ENCODE measurements at regions not wholly inside any gene's neighbourhood (a gene's known extent, or its start where the extent isn't known, plus 50 kb on each side); places are given as distances from the start of the nearest gene placed in this dataset.
"Not testable (repeated sequence)": the region's sequence is repeated elsewhere in the genome, so short reads cannot be mapped to it uniquely, and the experiment has no call there.

GRCh38 chrX:116332026-116332425 is 104.4 kb upstream of the SLC6A14 start:
- not testable (repeated sequence) for TF ChIP-seq POLR2A, CTCF, EP300 (IDR thresholded peaks at IDR 0.05)

Data from tibial nerve (tissue), 4 donors.